ENCODE measurements at regions not wholly inside any gene's neighbourhood (a gene's known extent, or its start where the extent isn't known, plus 50 kb on each side); places are given as distances from the start of the nearest gene placed in this dataset.
"Not testable (repeated sequence)": the region's sequence is repeated elsewhere in the genome, so short reads cannot be mapped to it uniquely, and the experiment has no call there.

- not testable (repeated sequence) for DNase-seq
Observed at GRCh38 chr2:158866082-158866481, 71.0 kb downstream of the DAPL1 start.

- DNase-seq: not testable (repeated sequence)
Observed at GRCh38 chr2:158867531-158868191, 72.5 kb downstream of the DAPL1 start.

GRCh38 chr2:158868386-158868785, 73.3 kb downstream of the DAPL1 start:
- not testable (repeated sequence) for DNase-seq

DNA sequence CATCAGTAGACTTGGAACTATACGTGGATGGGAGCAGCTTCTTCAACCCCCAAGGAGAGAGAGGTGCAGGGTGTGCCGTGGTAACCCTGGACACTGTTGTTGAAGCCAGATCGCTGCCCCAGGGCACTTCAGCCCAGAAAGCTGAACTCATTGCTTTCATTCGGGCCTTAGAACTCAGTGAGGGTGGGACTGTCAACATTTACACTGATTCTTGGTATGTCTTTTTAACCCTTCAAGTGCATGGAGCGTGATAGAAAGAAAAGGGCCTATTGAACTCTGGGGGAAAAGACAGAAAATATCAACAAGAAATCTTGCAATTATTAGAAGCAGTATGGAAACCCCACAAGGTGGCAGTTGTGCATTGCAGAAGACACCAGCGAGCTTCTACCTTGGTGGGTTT, 74.0 kb downstream of the DAPL1 start:
- not testable (repeated sequence) for DNase-seq

GRCh38 chr2:158869609-158870008, 74.5 kb downstream of the DAPL1 start:
- DNase-seq: not testable (repeated sequence)

DNA sequence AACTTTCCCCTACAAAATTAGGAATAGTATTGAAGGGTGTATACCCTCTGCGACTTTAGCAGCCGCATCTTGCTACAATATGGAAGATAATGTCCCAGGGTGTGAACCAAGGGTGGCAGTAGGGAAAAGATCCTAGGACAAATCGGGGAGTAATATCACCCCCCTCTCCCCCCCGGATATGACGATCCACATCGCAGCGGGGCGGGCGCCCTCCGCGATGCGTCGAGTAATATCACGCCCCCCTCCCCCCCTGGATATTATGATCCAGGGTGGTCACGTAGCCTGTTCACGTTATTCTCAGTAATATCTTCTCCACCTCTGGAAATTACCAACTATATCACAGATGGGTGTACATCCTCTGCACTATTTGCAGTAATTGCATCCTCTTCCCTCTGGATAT, 82.9 kb downstream of the DAPL1 start:
- no peak for DNase-seq

GRCh38 chr2:158879229-158879903, 84.2 kb downstream of the DAPL1 start:
- DNase-seq: no peak

- no peak for DNase-seq
Observed at GRCh38 chr2:158882297-158882696, 86.1 kb upstream of the TANC1 start.

GRCh38 chr2:158884552-158884951, 83.9 kb upstream of the TANC1 start:
- DNase-seq: not testable (repeated sequence)

DNA sequence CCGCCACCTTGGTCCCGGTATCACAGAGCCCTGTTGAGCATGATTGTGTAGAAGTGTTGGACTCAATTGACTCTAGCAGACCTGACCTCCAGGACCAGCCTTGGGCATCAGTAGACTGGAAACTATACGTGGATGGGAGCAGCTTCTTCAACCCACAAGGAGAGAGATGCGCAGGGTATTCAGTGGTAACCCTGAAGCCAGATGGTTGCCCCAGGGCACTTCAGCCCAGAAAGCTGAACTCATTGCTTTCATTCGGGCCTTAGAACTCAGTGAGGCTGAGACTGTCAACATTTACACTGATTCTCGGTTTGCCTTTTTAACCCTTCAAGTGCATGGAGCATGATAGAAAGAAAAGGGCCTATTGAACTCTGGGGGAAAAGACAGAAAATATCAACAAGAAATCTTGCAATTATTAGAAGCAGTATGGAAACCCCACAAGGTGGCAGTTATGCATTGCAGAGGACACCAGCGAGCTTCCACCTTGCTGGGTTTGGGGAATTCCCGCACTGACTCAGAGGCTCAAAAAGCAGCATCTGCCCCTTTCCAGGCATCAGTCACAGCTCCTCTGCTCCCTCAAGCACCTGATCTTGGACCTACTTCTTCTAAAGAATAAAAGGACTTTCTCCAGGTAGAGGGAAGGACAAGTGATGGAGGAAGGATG, 83.3 kb upstream of the TANC1 start:
- not testable (repeated sequence) for DNase-seq

DNA sequence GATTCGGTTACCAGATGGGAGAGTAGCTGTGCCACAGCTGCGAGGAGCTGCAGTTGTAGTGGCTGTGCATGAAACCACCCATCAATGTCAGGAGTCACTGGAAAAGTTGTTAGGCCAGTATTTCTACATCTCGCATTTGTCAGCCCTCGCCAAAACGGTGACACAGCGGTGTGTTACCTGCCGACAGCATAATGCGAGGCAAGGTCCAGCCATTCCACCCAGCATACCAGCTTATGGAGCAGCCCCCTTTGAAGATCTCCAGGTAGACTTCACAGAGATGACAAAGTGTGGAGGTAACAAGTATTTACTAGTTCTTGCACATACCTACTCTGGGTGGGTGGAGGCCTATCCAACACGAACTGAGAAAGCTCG, 82.8 kb upstream of the TANC1 start:
- not testable (repeated sequence) for DNase-seq

DNA sequence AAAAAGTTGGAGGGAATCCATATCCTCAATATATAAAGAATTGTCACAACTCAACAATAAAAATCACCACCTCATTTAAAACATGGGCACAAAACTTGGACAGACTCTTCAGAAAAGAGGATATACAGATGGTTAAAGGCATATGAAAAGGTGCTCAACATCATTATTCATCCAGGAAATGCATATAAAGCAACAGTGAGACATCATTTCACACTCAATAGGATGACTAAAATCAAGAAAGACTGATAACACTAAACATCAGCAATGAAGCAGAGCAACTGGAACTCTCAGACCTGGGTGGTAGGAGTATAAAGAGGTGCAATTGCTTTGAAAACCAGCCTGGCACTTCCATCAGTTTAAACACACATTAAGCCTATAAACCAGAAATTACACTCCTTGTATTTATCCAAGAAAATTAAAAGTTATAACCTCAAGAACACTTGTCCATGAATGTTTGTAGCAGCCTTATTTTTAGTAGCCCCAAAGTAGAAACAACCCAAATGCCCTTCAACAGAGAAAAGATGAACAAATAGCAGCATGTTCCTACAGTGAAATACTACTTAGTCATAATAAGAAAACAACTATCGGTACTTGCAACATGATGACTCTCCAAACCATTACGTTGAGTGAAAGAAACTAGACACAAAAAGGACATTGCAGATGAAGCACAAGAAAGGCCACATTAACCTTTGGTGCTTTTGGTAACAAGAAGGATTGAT, 79.1 kb upstream of the TANC1 start:
- DNase-seq: no peak

GRCh38 chr2:158890296-158890905, 78.0 kb upstream of the TANC1 start:
- no peak for DNase-seq

DNA sequence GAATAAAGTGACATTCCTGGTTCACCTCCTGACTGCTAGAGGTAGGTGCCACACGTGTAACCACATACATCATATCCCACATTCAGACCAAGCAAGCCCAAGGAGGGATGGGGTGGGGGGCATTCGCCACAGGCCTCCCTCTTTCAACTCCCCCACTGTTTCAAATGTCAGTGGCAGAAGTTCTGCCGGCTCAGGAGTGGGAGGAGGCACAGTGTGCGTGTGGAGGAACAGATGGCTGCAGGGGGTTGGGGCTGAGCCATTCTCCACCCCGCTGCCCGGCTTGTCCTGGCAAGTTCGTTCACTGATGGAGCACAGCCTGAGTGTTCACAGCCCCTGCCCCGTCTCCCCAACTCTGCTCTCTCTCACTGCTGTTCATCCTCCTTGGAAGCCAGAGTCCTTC, 75.4 kb upstream of the TANC1 start:
- no peak for DNase-seq

GRCh38 chr2:158893474-158893873, 75.0 kb upstream of the TANC1 start:
- DNase-seq: no peak

- no peak for DNase-seq
Observed at GRCh38 chr2:158894078-158894477, 74.4 kb upstream of the TANC1 start.

- no peak for DNase-seq
Observed at GRCh38 chr2:158894572-158894971, 73.9 kb upstream of the TANC1 start.

GRCh38 chr2:158900345-158900744, 68.1 kb upstream of the TANC1 start:
- no peak for DNase-seq

GRCh38 chr2:158902005-158902398, 66.4 kb upstream of the TANC1 start:
- DNase-seq: no peak

DNA sequence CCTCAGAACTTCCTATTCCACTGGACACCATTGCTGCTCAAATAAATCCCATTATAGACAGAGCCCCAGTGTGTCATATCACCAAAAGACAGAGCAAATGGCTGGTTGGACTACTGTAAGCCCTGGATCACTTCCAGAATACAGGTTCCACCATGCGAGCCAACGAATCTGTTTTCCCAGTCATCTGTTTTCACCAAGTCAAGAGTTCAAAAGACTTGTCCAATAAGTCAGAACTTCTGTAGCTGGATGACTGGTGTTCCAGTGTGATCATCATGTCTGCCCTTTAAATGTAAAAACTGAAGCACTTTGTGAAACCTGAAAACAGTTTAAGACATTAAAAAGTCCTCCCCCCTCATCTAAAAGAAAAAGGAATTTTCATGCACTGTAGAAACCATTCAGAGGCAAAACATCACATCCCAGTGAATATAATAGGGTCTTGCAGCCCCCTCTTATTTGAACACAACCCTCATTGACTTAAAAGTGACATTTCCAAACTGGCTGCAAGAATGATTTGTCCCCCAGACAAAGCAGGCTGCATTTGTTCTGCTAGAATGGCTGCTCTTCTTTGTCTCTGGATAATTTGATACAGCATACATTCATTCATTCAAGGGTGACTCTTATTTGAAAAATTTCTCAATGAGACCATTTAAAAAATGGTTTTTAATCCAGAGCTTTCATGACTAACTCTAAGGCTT, 64.6 kb upstream of the TANC1 start:
- DNase-seq: no peak

DNA sequence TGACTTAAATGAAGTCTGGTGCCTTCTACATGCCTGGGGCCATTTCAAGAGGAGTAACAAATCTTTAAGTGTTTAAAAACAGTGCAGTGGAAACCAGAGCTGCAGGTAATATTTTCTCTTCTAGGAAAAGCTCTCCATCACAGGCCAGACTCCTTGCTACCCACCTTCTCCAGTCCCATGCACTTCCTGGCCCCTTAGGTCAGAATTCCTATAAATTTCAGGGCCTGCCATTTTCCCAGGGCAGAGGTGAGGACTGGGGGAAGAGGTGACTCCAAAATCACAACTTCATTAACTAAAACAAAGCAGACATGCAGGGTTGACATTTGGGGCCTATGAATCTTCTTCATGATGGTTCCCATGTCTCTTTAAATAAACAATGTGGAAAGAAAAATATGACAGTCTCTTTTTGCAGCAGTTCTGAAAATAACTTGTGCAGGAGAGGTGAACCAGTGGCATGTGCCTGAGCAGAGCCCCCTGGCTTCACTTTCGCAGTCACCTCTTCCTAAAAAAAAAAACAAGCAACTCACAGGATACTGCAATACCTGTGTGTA, 63.7 kb upstream of the TANC1 start:
- no peak for DNase-seq

DNA sequence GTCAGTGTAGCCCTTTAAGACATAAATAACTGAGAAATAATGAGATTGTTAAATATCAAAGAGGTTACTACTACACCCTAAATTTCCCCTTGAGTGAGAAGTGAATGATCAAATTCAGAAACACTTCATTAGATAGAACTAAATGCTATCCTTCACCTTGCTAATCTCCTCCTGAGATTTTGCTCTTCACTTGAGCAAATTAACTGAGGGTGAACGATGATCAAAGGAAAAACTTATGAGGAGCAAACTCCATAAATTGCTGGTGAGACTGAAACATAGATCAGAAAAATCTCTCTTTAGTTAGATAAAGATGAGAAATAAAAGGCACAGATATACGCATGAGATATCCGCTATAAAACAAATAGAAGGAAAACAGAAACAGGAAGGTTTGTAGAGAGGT, 63.1 kb upstream of the TANC1 start:
- DNase-seq: no peak
